Neuron (in vitro differentiated cells): ENCODE measurements at regions not wholly inside any gene's neighbourhood (a gene's known extent, or its start where the extent isn't known, plus 50 kb on each side); places are given as distances from the start of the nearest gene placed in this dataset.

Experiments used
- H2AFZ ChIP-seq: one replicate; pipeline ENCODE4 v1.6.1; 2013; ENCODE audit warnings: low read depth, mild to moderate bottlenecking, inconsistent platforms, low read length, moderate library complexity
- H3K27me3 ChIP-seq: one replicate; pipeline ENCODE4 v1.6.1; 2013; ENCODE audit warnings: low read length; ENCODE audit not compliant: insufficient read depth
- H3K36me3 ChIP-seq: one replicate; pipeline ENCODE4 v1.6.1; 2013; ENCODE audit warnings: low read length; ENCODE audit not compliant: insufficient read depth
- H3K4me1 ChIP-seq: one replicate; pipeline ENCODE4 v1.6.1; 2013; ENCODE audit warnings: low read length; ENCODE audit not compliant: insufficient read depth
- H3K4me3 ChIP-seq: 2 replicates; pipeline ENCODE4 v1.5.1; 2013; ENCODE audit warnings: mild to moderate bottlenecking, low read length, moderate library complexity
- H3K9me3 ChIP-seq: one replicate; pipeline ENCODE4 v1.6.1; 2013; ENCODE audit warnings: low read length

GRCh38 chr9:126125992-126126409 is 200.6 kb upstream of the MVB12B start:
- Histone ChIP-seq H3K4me1 (no peaks in the 10 kb centered on the region), H2AFZ (no peak overlapping the region), H3K9me3 (peaks cover 4% of the 10 kb centered on the region), H3K4me3 (no peak overlapping the region), H3K36me3 (no peaks in the 10 kb centered on the region), H3K27me3 (peaks cover 5% of the 10 kb centered on the region)

GRCh38 chr9:126126807-126127206 is 199.8 kb upstream of the MVB12B start:
- Histone ChIP-seq H3K4me3 (no peak overlapping the region), H3K36me3 (no peaks in the 10 kb centered on the region), H3K27me3 (peaks cover 5% of the 10 kb centered on the region), H3K9me3 (peaks cover 4% of the 10 kb centered on the region), H2AFZ (no peak overlapping the region), H3K4me1 (no peaks in the 10 kb centered on the region)

GRCh38 chr9:126127591-126127990 is 199.0 kb upstream of the MVB12B start:
- Histone ChIP-seq H3K27me3 (peaks cover 5% of the 10 kb centered on the region), H3K4me1 (no peaks in the 10 kb centered on the region), H2AFZ (no peak overlapping the region), H3K9me3 (peaks cover 4% of the 10 kb centered on the region), H3K4me3 (no peak overlapping the region), H3K36me3 (no peaks in the 10 kb centered on the region)

GRCh38 chr9:126128494-126129142 is 198.0 kb upstream of the MVB12B start:
- peaks cover 5% of the 10 kb centered on the region for H3K27me3 ChIP-seq
- H3K36me3 ChIP-seq, result no peaks in the 10 kb centered on the region
- H3K4me3 ChIP-seq, result no peak overlapping the region
- H2AFZ ChIP-seq, result no peak overlapping the region
- no peaks in the 10 kb centered on the region for H3K4me1 ChIP-seq
- H3K9me3 ChIP-seq, result peaks cover 4% of the 10 kb centered on the region

GRCh38 chr9:126131066-126132010 is 195.3 kb upstream of the MVB12B start:
- H3K9me3 ChIP-seq, result peaks cover 4% of the 10 kb centered on the region
- H3K4me1 ChIP-seq, result no peaks in the 10 kb centered on the region
- H2AFZ ChIP-seq, result no peak overlapping the region
- H3K27me3 ChIP-seq, result peaks cover 5% of the 10 kb centered on the region
- no peaks in the 10 kb centered on the region for H3K36me3 ChIP-seq
- H3K4me3 ChIP-seq, result no peak overlapping the region

GRCh38 chr9:126132746-126133145 is 193.9 kb upstream of the MVB12B start:
- Histone ChIP-seq H3K27me3 (peaks cover 2% of the 10 kb centered on the region), H3K36me3 (no peaks in the 10 kb centered on the region), H3K4me1 (no peaks in the 10 kb centered on the region), H2AFZ (no peak overlapping the region), H3K9me3 (peaks cover 4% of the 10 kb centered on the region), H3K4me3 (no peak overlapping the region)

- no peak overlapping the region for H2AFZ ChIP-seq
- no peaks in the 10 kb centered on the region for H3K27me3 ChIP-seq
- H3K9me3 ChIP-seq, result no peaks in the 10 kb centered on the region
- no peaks in the 10 kb centered on the region for H3K36me3 ChIP-seq
- no peaks in the 10 kb centered on the region for H3K4me1 ChIP-seq
- H3K4me3 ChIP-seq, result no peak overlapping the region
Observed at GRCh38 chr9:126144196-126144595, 182.4 kb upstream of the MVB12B start.

- Histone ChIP-seq H3K36me3 (no peaks in the 10 kb centered on the region), H3K9me3 (no peaks in the 10 kb centered on the region), H3K4me3 (no peak overlapping the region), H3K27me3 (no peaks in the 10 kb centered on the region), H2AFZ (no peak overlapping the region), H3K4me1 (no peaks in the 10 kb centered on the region)
Observed at GRCh38 chr9:126144603-126145456, 181.8 kb upstream of the MVB12B start.

GRCh38 chr9:126145887-126146253 is 180.8 kb upstream of the MVB12B start:
- no peaks in the 10 kb centered on the region for H3K27me3 ChIP-seq
- H3K4me3 ChIP-seq, result no peak overlapping the region
- H3K9me3 ChIP-seq, result no peaks in the 10 kb centered on the region
- H3K4me1 ChIP-seq, result peaks cover 5% of the 10 kb centered on the region
- no peak overlapping the region for H2AFZ ChIP-seq
- H3K36me3 ChIP-seq, result no peaks in the 10 kb centered on the region

- H3K4me1 ChIP-seq, result peaks cover 8% of the 10 kb centered on the region
- no peaks in the 10 kb centered on the region for H3K36me3 ChIP-seq
- H2AFZ ChIP-seq, result no peak overlapping the region
- no peak overlapping the region for H3K4me3 ChIP-seq
- no peaks in the 10 kb centered on the region for H3K9me3 ChIP-seq
- H3K27me3 ChIP-seq, result no peaks in the 10 kb centered on the region
Observed at GRCh38 chr9:126146254-126147145, 180.1 kb upstream of the MVB12B start.

- Histone ChIP-seq H3K4me1 (peaks cover 9% of the 10 kb centered on the region), H3K36me3 (no peaks in the 10 kb centered on the region), H2AFZ (no peak overlapping the region), H3K27me3 (no peaks in the 10 kb centered on the region), H3K9me3 (no peaks in the 10 kb centered on the region), H3K4me3 (no peak overlapping the region)
Observed at GRCh38 chr9:126147186-126147935, 179.3 kb upstream of the MVB12B start.
